Spinal cord (tissue), 9 donors: ENCODE measurements at regions not wholly inside any gene's neighbourhood (a gene's known extent, or its start where the extent isn't known, plus 50 kb on each side); places are given as distances from the start of the nearest gene placed in this dataset.

Experiments used
- DNase-seq, 6 donors: peaks; one replicate each; pipeline versions ENCODE4 v3.0.0 to v3.0.0-alpha.2; 2013 to 2015; ENCODE audit warnings: low spot score in 6 of 6, low read depth in 4 of 6
- H3K27ac ChIP-seq: one replicate; pipeline ENCODE4 v1.5.1; 2013; ENCODE audit warnings: low read depth, low read length, control low read depth
- H3K27me3 ChIP-seq: one replicate; pipeline ENCODE4 v1.6.1; 2013; ENCODE audit warnings: low read length; ENCODE audit not compliant: control insufficient read depth, insufficient read depth
- H3K36me3 ChIP-seq: one replicate; pipeline ENCODE4 v1.6.1; 2013; ENCODE audit warnings: low read length; ENCODE audit not compliant: control insufficient read depth, insufficient read depth
- H3K4me1 ChIP-seq: one replicate; pipeline ENCODE4 v1.6.1; 2013; ENCODE audit warnings: low read length; ENCODE audit not compliant: control insufficient read depth, insufficient read depth
- H3K4me3 ChIP-seq: one replicate; pipeline ENCODE4 v1.5.1; 2013; ENCODE audit warnings: low read depth, low read length, control low read depth
- H3K9me3 ChIP-seq: one replicate; pipeline ENCODE4 v1.6.1; 2013; ENCODE audit warnings: low read length; ENCODE audit not compliant: control insufficient read depth, insufficient read depth
- WGBS: methylation state at CpG from one replicate; pipeline ENCODE4 v1.1.5; 2013; ENCODE audit warnings: missing lambda C conversion rate; ENCODE audit not compliant: insufficient coverage; 5-methylcytosine and 5-hydroxymethylcytosine counted together
- donor health status: healthy.

DNA sequence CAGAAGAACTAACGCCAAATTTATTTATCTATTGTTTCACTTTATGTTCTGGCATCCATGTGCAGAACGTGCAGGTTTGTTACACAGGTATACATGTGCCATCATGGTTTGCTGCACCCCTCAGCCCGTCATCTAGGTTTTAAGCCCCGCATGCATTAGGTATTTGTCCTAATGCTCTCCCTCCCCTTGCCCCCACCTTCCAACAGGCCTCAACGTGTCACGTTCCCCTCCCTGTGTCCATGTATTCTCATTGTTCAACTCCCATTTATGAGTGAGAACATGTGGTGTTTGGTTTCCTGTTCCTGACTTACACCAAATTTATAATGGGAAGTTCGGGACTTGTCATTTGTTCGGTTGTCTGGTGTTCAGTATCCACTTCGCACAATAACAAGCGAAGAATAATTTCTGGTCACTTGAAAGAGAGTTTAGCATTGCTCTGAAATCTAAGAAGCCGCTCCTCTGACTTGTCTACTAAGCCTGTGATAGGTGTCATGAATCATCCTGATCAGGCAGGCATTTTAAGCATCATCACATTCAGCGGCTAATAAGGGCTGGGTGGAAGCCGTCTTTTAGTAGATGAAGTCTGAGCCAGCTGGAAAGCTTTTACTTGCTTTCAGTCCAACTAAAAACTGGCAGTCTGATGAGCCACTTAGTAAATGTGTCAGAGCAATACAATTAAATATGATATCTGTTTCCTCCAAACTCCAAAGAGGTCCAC, 1065.7 kb upstream of the PABPC4L start:
- no peak overlapping the region for H3K27ac ChIP-seq
- H3K4me1 ChIP-seq: no peaks in the 10 kb centered on the region
- peak in 2 of 6 donors; percentile 57 to 72 for DNase-seq
- no peak overlapping the region for H3K4me3 ChIP-seq
- H3K9me3 ChIP-seq: no peaks in the 10 kb centered on the region
- no peaks in the 10 kb centered on the region for H3K36me3 ChIP-seq
- 85% methylated on average over 8 of the region's 13 CpGs for WGBS
- H3K27me3 ChIP-seq: no peaks in the 10 kb centered on the region

DNA sequence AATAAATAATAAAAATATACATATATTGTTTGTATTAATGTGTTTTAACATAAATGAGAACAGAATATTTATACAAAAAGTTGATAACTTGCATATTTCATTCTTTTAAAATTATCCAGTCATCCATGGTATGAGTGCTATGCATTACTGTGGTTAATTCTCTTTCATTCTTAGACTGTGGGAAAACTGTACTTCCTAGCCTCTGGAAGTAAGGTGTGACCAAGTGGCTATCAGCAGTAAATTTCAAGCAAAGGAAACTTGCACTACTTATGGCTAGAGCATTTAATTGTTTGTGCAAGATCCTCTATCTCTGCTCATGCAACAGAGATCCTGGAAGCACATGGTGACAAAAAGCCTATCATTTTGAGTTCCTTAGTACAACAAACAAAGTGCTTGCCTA, 1054.5 kb upstream of the PABPC4L start:
- DNase-seq: no peak
- Histone ChIP-seq H3K36me3 (no peaks in the 10 kb centered on the region), H3K9me3 (no peaks in the 10 kb centered on the region), H3K27me3 (no peaks in the 10 kb centered on the region), H3K4me1 (no peaks in the 10 kb centered on the region), H3K4me3 (no peak overlapping the region), H3K27ac (no peak overlapping the region)

DNA sequence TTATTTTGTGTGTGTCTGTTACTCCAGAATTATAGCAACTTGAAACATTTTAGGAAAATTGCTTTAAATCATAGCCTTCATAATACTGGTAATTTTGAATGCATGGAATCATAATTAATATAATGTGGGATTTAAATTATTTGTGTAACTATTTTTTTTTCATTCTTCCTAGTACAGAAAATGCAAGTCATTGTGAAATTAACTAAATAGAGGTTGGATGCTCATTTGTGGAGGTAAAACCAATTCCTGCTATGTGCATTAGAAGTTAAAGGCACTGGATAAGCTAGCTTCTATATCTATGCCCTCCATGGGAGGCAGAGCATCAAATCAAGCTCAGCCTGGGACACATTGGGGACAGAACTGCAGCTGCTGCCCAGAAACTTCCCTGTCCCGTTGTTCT, 1048.5 kb upstream of the PABPC4L start:
- Histone ChIP-seq H3K4me1 (no peaks in the 10 kb centered on the region), H3K36me3 (no peaks in the 10 kb centered on the region), H3K9me3 (no peaks in the 10 kb centered on the region), H3K27me3 (no peaks in the 10 kb centered on the region), H3K4me3 (no peak overlapping the region), H3K27ac (no peak overlapping the region)
- WGBS: no CpG with 5 or more reads among the region's 1 CpG
- no peak for DNase-seq

DNA sequence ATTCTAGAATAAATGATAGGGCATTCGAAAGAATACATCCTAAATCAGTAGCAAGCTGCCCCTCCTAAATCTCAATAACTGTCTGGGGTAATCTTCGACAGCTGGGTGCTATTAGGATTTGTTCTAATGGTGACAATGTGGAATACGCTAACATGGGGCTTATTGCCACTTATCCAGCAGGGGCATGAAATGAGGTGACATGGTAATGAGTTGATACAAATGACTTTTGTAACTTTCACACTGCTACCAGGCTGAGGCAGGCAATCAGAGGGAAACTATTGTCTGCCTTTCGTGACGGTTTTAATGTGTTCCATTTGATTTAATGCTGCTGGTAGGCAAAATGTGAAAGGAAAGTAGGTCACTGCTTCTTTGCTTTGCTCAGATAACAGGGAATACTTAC, 1047.4 kb upstream of the PABPC4L start:
- H3K4me1 ChIP-seq: no peaks in the 10 kb centered on the region
- no peaks in the 10 kb centered on the region for H3K27me3 ChIP-seq
- WGBS: 40% methylated on average over 1 of the region's 5 CpGs
- H3K36me3 ChIP-seq: no peaks in the 10 kb centered on the region
- peak in 4 of 6 donors; percentile 15 to 89 (median 20) for DNase-seq
- H3K27ac ChIP-seq: no peak overlapping the region
- no peaks in the 10 kb centered on the region for H3K9me3 ChIP-seq
- H3K4me3 ChIP-seq: no peak overlapping the region

DNA sequence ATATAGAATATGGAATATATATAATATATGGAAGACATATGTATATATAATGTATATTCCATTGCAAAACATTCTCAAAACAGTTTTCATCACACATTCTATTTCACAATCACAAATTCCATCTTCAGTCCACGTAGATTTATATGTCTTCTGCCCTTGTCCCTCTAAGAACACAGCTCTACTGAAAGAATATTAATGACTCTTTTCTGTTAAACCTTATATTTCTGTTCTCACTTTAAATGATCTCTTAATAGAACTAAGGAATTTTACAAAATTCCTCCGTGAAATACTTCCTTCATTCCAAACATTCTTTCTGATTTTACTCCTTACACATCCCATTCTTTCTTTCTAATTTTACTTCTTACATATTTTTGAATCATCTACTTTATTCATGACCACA, 1043.1 kb upstream of the PABPC4L start:
- 100% methylated on average over 1 of the region's 2 CpGs for WGBS
- no peak for DNase-seq
- Histone ChIP-seq H3K27me3 (no peaks in the 10 kb centered on the region), H3K27ac (no peak overlapping the region), H3K9me3 (no peaks in the 10 kb centered on the region), H3K36me3 (no peaks in the 10 kb centered on the region), H3K4me1 (no peaks in the 10 kb centered on the region), H3K4me3 (no peak overlapping the region)

DNA sequence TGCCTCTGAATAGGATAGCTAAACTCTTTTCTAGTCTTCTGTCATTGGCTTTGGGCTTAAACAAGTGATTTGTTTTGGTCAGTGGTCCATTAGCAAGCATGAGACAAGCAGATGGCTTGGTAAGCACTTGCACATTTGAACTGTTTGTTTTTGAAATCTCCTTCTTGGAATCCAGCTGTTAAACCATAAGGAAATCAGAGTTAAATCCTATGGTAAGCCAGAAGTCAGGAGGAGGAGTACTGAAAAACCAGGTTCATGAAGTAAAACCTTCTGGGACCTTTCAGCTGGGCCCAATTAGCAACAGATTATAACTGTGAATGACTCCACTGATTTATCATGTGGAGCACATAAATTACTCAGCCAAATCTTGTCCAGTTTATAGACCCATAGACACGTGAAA, 1042.5 kb upstream of the PABPC4L start:
- no peaks in the 10 kb centered on the region for H3K4me1 ChIP-seq
- no CpG with 5 or more reads among the region's 1 CpG for WGBS
- no peaks in the 10 kb centered on the region for H3K27me3 ChIP-seq
- H3K9me3 ChIP-seq: no peaks in the 10 kb centered on the region
- H3K4me3 ChIP-seq: no peak overlapping the region
- DNase-seq: no peak
- H3K27ac ChIP-seq: no peak overlapping the region
- H3K36me3 ChIP-seq: no peaks in the 10 kb centered on the region

DNA sequence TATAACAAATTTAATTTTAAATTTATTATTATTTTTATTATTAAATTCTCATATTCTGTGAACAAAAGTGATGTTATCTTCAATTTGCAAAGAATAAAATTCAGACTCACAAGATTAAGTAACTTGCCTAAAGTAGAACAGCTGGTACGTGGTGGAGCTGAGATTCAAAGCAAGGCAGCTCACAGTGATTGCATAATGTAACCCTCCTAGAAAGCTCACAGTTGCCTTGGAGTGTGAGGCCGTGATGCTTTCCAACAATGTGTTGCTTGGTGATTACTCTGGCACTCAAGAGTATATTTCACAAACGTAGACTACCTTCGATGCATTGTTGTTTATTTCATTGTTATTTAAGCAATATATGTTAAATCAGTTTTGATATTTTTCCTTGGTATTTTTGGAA, 1039.2 kb upstream of the PABPC4L start:
- Histone ChIP-seq H3K9me3 (no peaks in the 10 kb centered on the region), H3K27ac (no peak overlapping the region), H3K36me3 (no peaks in the 10 kb centered on the region), H3K4me1 (no peaks in the 10 kb centered on the region), H3K27me3 (no peaks in the 10 kb centered on the region), H3K4me3 (no peak overlapping the region)
- DNase-seq: peak in 2 of 6 donors; percentile 26 to 70
- 38% methylated on average over 1 of the region's 4 CpGs for WGBS

DNA sequence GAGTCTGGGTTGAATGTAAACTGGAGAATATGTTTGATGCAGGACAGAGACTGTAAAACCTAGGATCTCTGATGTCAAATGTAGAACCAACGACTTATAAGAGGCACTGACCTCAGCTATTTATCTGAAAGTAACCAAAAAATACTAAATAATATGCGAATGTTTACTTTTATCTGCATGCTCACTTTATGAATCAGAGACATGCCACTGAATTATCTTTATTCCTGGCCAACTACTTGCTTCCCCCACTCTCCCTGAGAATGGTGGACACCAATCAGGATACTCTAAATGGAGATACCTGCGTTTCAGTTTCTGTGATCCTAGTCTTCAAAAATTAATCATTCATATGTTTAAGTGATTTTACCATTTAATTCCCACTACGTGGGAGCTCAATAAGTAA, 1038.4 kb upstream of the PABPC4L start:
- no peaks in the 10 kb centered on the region for H3K9me3 ChIP-seq
- no peak overlapping the region for H3K27ac ChIP-seq
- no peak overlapping the region for H3K4me3 ChIP-seq
- no peaks in the 10 kb centered on the region for H3K4me1 ChIP-seq
- WGBS: 80% methylated on average over 1 of the region's 4 CpGs
- H3K27me3 ChIP-seq: no peaks in the 10 kb centered on the region
- DNase-seq: no peak
- no peaks in the 10 kb centered on the region for H3K36me3 ChIP-seq

DNA sequence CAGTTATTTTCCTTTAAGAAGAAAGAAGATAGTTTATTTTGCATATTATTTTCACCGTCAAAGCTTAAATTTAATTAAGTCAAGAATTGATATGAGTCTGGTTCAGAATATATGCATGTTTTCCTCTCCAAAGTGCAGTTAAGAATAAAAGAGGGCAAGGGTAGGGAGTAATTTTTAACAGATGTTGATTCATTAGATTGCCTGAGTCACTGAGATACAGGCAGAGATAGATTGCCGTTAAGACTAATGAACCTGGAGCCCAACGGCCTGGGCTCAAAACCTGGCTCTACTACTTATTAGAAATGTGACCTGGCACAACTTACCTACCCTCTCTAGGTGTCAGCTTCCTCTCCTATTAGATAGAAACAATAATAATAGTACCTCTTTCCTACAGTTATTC, 1037.4 kb upstream of the PABPC4L start:
- WGBS: no CpG with 5 or more reads among the region's 3 CpGs
- DNase-seq: no peak

DNA sequence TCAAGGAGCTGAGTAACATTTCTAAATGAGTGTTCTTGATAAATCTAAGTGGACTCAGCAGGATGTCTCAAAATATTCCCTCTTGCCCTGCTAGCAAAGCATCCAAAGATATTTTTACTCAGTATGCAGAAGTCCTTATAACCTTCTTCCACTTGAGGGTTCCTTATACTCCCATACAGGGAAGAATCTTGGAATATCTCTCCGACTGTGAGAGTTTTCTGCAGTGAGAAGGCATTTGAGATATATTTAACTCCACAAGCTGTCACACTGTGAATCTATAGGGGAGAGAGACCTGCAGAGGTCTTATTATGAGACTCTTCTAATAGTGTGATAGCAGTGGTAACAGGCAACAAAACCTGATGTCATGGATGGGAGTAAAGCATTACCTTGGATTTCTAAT, 1034.5 kb upstream of the PABPC4L start:
- H3K4me3 ChIP-seq: no peak overlapping the region
- no peaks in the 10 kb centered on the region for H3K4me1 ChIP-seq
- no peaks in the 10 kb centered on the region for H3K36me3 ChIP-seq
- H3K9me3 ChIP-seq: no peaks in the 10 kb centered on the region
- no peaks in the 10 kb centered on the region for H3K27me3 ChIP-seq
- no peak overlapping the region for H3K27ac ChIP-seq
- DNase-seq: peak in 1 of 6 donors; percentile 43
- WGBS: no CpG with 5 or more reads among the region's 1 CpG

More for the DNA sequence above, 1037.4 kb upstream of the PABPC4L start:
- H3K9me3 ChIP-seq: no peaks in the 10 kb centered on the region
- no peak overlapping the region for H3K4me3 ChIP-seq
- no peaks in the 10 kb centered on the region for H3K4me1 ChIP-seq
- no peaks in the 10 kb centered on the region for H3K27me3 ChIP-seq
- H3K36me3 ChIP-seq: no peaks in the 10 kb centered on the region
- H3K27ac ChIP-seq: no peak overlapping the region
